HG03558 (cell line): ENCODE measurements at regions not wholly inside any gene's neighbourhood (a gene's known extent, or its start where the extent isn't known, plus 50 kb on each side); places are given as distances from the start of the nearest gene placed in this dataset.

Experiments
- ATAC-seq: cut with Tn5 transposase; IDR thresholded peaks from one replicate; pipeline ENCODE4 v1.9.1; 2021; ENCODE audit warnings: moderate number of reproducible peaks; ENCODE audit not compliant: unreplicated experiment; ENCODE audit errors: extremely low read depth

GRCh38 chr14:42624980-42625761, 1018.5 kb downstream of the LRFN5 start:
- ATAC-seq = no peak

GRCh38 chr14:42617005-42617404, 1010.3 kb downstream of the LRFN5 start:
- no peak for ATAC-seq

- ATAC-seq = no peak
Observed at GRCh38 chr14:42606839-42607238, 1000.2 kb downstream of the LRFN5 start.

- no peak for ATAC-seq
Observed at GRCh38 chr14:42602336-42602845, 995.7 kb downstream of the LRFN5 start.

- no peak for ATAC-seq
Observed at GRCh38 chr14:42572032-42572431, 965.4 kb downstream of the LRFN5 start.

GRCh38 chr14:42569227-42569626, 962.6 kb downstream of the LRFN5 start:
- ATAC-seq = no peak

GRCh38 chr14:42565556-42565955, 958.9 kb downstream of the LRFN5 start:
- no peak for ATAC-seq

GRCh38 chr14:42563313-42563712, 956.6 kb downstream of the LRFN5 start:
- ATAC-seq = no peak

- ATAC-seq = no peak
Observed at GRCh38 chr14:42556551-42556950, 949.9 kb downstream of the LRFN5 start.

GRCh38 chr14:42555365-42555764, 948.7 kb downstream of the LRFN5 start:
- ATAC-seq = no peak

GRCh38 chr14:42554091-42554490, 947.4 kb downstream of the LRFN5 start:
- ATAC-seq = no peak

- no peak for ATAC-seq
Observed at GRCh38 chr14:42550310-42550709, 943.6 kb downstream of the LRFN5 start.

- ATAC-seq = no peak
Observed at GRCh38 chr14:42548349-42548748, 941.7 kb downstream of the LRFN5 start.

- ATAC-seq = no peak
Observed at GRCh38 chr14:42545636-42546035, 939.0 kb downstream of the LRFN5 start.

- no peak for ATAC-seq
Observed at GRCh38 chr14:42541535-42542001, 934.9 kb downstream of the LRFN5 start.

GRCh38 chr14:42535397-42535796, 928.7 kb downstream of the LRFN5 start:
- no peak for ATAC-seq

GRCh38 chr14:42533476-42533875, 926.8 kb downstream of the LRFN5 start:
- ATAC-seq = no peak

GRCh38 chr14:42532194-42532593, 925.5 kb downstream of the LRFN5 start:
- no peak for ATAC-seq

- ATAC-seq = no peak
Observed at GRCh38 chr14:42527141-42527540, 920.5 kb downstream of the LRFN5 start.

GRCh38 chr14:42523666-42524065, 917.0 kb downstream of the LRFN5 start:
- peak; percentile 85 for ATAC-seq

- no peak for ATAC-seq
Observed at GRCh38 chr14:42517806-42518500, 911.3 kb downstream of the LRFN5 start.
